Transverse colon (tissue), 3 donors: ENCODE measurements at regions not wholly inside any gene's neighbourhood (a gene's known extent, or its start where the extent isn't known, plus 50 kb on each side); places are given as distances from the start of the nearest gene placed in this dataset.

Source experiments
- EP300 ChIP-seq: sonication (generic); formaldehyde crosslinking; IDR thresholded peaks from one replicate; pipeline ENCODE4 v1.6.1; 2017; ENCODE audit warnings: antibody characterized with exemption, low read depth
- POLR2A ChIP-seq: fragments of 450-650 bp; IDR thresholded peaks from one replicate; pipeline ENCODE4 v1.6.1; 2016; ENCODE audit warnings: antibody characterized with exemption, mild to moderate bottlenecking, moderate library complexity
- TF ChIP-seq, protein P1 (sequence below), 5 experiments: fragments of 200-600 bp in 3 of 5; fragments of 450-650 bp in 2 of 5; sonication (generic) in 3 of 5; IDR thresholded peaks; 1 replicate in 2 of 5; 2 replicates in 3 of 5; pipeline ENCODE4 v1.5.1; 2016 to 2017; ENCODE audit warnings: antibody characterized with exemption in 5 of 5, inconsistent platforms in 3 of 5, mild to moderate bottlenecking in 2 of 5, moderate library complexity in 1 of 5

DNA sequence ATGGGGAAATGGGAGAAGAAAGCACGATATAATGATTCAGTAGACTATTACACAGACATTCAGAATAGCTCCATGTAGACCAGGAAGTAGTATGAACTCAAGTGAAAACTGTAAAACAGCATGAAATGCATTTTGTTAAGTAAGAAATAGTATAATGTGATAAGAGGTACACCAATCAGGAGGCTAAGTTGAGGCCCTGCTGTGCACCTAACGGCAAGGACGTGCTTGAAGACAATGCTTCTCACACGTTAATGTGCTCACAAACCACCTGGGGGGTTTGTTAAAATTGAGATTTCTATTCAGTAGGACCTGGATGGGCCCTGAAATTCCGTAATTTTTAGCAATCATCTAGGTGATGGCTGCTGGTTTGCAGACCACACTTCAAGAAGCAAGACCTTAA lies 178.9 kb upstream of the SULF2 start:
- TF ChIP-seq, protein P1, sequence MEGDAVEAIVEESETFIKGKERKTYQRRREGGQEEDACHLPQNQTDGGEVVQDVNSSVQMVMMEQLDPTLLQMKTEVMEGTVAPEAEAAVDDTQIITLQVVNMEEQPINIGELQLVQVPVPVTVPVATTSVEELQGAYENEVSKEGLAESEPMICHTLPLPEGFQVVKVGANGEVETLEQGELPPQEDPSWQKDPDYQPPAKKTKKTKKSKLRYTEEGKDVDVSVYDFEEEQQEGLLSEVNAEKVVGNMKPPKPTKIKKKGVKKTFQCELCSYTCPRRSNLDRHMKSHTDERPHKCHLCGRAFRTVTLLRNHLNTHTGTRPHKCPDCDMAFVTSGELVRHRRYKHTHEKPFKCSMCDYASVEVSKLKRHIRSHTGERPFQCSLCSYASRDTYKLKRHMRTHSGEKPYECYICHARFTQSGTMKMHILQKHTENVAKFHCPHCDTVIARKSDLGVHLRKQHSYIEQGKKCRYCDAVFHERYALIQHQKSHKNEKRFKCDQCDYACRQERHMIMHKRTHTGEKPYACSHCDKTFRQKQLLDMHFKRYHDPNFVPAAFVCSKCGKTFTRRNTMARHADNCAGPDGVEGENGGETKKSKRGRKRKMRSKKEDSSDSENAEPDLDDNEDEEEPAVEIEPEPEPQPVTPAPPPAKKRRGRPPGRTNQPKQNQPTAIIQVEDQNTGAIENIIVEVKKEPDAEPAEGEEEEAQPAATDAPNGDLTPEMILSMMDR (IDR thresholded peaks at IDR 0.05): no peak
- no peak for TF ChIP-seq POLR2A
- TF ChIP-seq EP300: no peak
